ENCODE measurements at regions not wholly inside any gene's neighbourhood (a gene's known extent, or its start where the extent isn't known, plus 50 kb on each side); places are given as distances from the start of the nearest gene placed in this dataset.

GRCh38 chr20:52246366-52246765, 54.8 kb upstream of the ZFP64 start:
- no peak overlapping the region for H4K8ac ChIP-seq (ENCODE audit: extremely low read depth, insufficient read depth, low read length)
- WGBS, 2 experiments (ENCODE audit: extremely low coverage in 1 of 2, insufficient coverage in 1 of 2, insufficient read length in 1 of 2, insufficient replicate concordance in 2 of 2, low coverage in 1 of 2, low lambda C conversion rate in 2 of 2, missing lambda C conversion rate in 1 of 2), result 97% methylated on average over 2 of the region's 2 CpGs; no CpG with 5 or more reads in 1 of the 2 experiments

More at GRCh38 chr20:52246366-52246765, 54.8 kb upstream of the ZFP64 start:
- H3K79me2 ChIP-seq (ENCODE audit: control insufficient read depth in 1 of 2, insufficient read depth in 2 of 2, low read length in 2 of 2), result no peaks in the 10 kb centered on the region
- POLR2A ChIA-PET (ENCODE audit: partially characterized antibody), result no interaction called here
- H2BK15ac ChIP-seq (ENCODE audit: low read length), result no peak overlapping the region
- CTCF ChIA-PET (ENCODE audit: partially characterized antibody), result interaction anchor here (0.9 kb wide), 1 partner anchor 550 kb away, joined by 3 read pairs; no protein-coding TSS in a partner anchor
- H3K4me3 ChIP-seq (ENCODE audit: extremely low read depth in 1 of 4, insufficient read depth in 2 of 4, low read depth in 3 of 4, low read length in 4 of 4), result no peak overlapping the region
- no peak for FAIRE-seq
- no peak overlapping the region for H2AK5ac ChIP-seq (ENCODE audit: low read depth, low read length)
- H3K9me3 ChIP-seq (ENCODE audit: insufficient read depth in 2 of 2, low read depth in 1 of 2, low read length in 1 of 2), result peaks cover 0 to 5% of the 10 kb centered on the region in 2 experiments; a peak in 1 of 4 replicates
- H3K23me2 ChIP-seq (ENCODE audit: low read depth, low read length), result no peaks in the 10 kb centered on the region
- H3K4me2 ChIP-seq (ENCODE audit: insufficient read depth in 1 of 2, low read depth in 2 of 2, low read length in 2 of 2), result no peak overlapping the region
- H3K9ac ChIP-seq (replicated peaks in 1 of 4; ENCODE audit: extremely low read depth in 1 of 4, low read depth in 3 of 4, low read length in 3 of 4), result no peak overlapping the region
- H2AFZ ChIP-seq (ENCODE audit: low read length), result no peak overlapping the region
- H3K23ac ChIP-seq (ENCODE audit: insufficient read length), result no peak overlapping the region
- no peak overlapping the region for H2BK20ac ChIP-seq (ENCODE audit: low read length)
- H3K79me1 ChIP-seq (ENCODE audit: low read depth, low read length), result no peaks in the 10 kb centered on the region
- H3K27me3 ChIP-seq (replicated peaks in 1 of 4; ENCODE audit: control insufficient read depth in 3 of 4, extremely low read depth in 1 of 4, insufficient read depth in 3 of 4, low read length in 3 of 4), result no peaks in the 10 kb centered on the region
- no peak overlapping the region for H2BK5ac ChIP-seq (ENCODE audit: low read depth, low read length)
- H3K4me1 ChIP-seq (replicated peaks in 1 of 4; ENCODE audit: control insufficient read depth in 3 of 4, insufficient read depth in 4 of 4, low read length in 3 of 4), result no peaks in the 10 kb centered on the region
- H3K18ac ChIP-seq (ENCODE audit: extremely low read depth, low read length), result no peak overlapping the region
- no peak for DNase-seq (ENCODE audit: low read depth in 1 of 2, low spot score in 2 of 2)
- H3K14ac ChIP-seq (ENCODE audit: insufficient read length), result no peak overlapping the region
- no peak overlapping the region for H4K5ac ChIP-seq (ENCODE audit: insufficient read length, low read depth, low read length)
- no peaks in the 10 kb centered on the region for H3K36me3 ChIP-seq (ENCODE audit: control insufficient read depth in 2 of 4, insufficient read depth in 4 of 4, low read length in 3 of 4)
- H4K91ac ChIP-seq (replicated peaks; ENCODE audit: insufficient read length, low read length), result no peak overlapping the region
- no peak overlapping the region for H2BK120ac ChIP-seq (replicated peaks; ENCODE audit: low read depth, low read length)
- H3K4ac ChIP-seq (replicated peaks; ENCODE audit: insufficient read length, low read depth, low read length), result no peak overlapping the region
- TF ChIP-seq SIN3A (conservative IDR thresholded peaks at IDR 0.05 in 1 of 2, IDR thresholded peaks at IDR 0.05 in 1 of 2; ENCODE audit: low read depth in 1 of 2, low read length in 2 of 2) (no peak), BRCA1 (IDR thresholded peaks at IDR 0.05; ENCODE audit: low read depth, low read length) (no peak), PHF8 (conservative IDR thresholded peaks at IDR 0.05; ENCODE audit: low read depth, low read length) (no peak)
- no peak overlapping the region for H3K27ac ChIP-seq (ENCODE audit: low read depth, low read length)
- H3K56ac ChIP-seq (replicated peaks; ENCODE audit: insufficient read length, low read depth, low read length), result no peak overlapping the region
- H4K20me1 ChIP-seq (replicated peaks in 1 of 2; ENCODE audit: control insufficient read depth in 1 of 2, insufficient read depth in 2 of 2, low read length in 2 of 2), result no peaks in the 10 kb centered on the region
- no peak overlapping the region for H2BK12ac ChIP-seq (ENCODE audit: low read depth, low read length)

All from H1 (cell line).